Testis (tissue), 2 donors: ENCODE measurements at regions not wholly inside any gene's neighbourhood (a gene's known extent, or its start where the extent isn't known, plus 50 kb on each side); places are given as distances from the start of the nearest gene placed in this dataset.

Experiments
- POLR2A ChIP-seq: fragments of 450-650 bp; IDR thresholded peaks from one replicate; pipeline ENCODE4 v1.6.1; 2017; ENCODE audit warnings: antibody characterized with exemption, mild to moderate bottlenecking, moderate library complexity
- TF ChIP-seq, protein P1 (sequence below), 3 experiments: fragments of 450-650 bp in 2 of 3; fragments of 200-600 bp in 1 of 3; sonication (generic) in 1 of 3; IDR thresholded peaks; one replicate each; pipeline ENCODE4 v1.5.1; 2016 to 2019; ENCODE audit warnings: antibody characterized with exemption in 3 of 3, mild to moderate bottlenecking in 2 of 3, moderate library complexity in 1 of 3

DNA sequence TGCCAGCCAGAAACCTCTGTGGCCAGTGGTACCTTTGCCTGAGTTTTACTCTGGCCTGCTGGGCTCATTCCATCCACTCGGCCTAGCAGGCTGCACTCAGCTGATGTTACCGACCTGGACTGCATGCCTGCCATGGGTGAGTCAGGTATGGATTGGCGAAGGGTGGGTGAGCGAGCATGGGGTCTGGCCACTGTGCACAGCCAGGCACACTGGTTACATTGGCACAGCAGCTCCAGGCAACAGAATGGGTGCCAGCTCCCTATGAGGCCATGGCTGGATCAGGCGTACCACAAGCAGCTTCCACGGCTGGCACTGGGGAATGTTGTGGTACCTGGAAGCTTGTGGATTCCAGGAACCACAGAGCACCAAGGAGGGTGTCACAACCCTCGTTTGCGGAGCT, 685.7 kb downstream of the SLC16A7 start:
- TF ChIP-seq, protein P1, sequence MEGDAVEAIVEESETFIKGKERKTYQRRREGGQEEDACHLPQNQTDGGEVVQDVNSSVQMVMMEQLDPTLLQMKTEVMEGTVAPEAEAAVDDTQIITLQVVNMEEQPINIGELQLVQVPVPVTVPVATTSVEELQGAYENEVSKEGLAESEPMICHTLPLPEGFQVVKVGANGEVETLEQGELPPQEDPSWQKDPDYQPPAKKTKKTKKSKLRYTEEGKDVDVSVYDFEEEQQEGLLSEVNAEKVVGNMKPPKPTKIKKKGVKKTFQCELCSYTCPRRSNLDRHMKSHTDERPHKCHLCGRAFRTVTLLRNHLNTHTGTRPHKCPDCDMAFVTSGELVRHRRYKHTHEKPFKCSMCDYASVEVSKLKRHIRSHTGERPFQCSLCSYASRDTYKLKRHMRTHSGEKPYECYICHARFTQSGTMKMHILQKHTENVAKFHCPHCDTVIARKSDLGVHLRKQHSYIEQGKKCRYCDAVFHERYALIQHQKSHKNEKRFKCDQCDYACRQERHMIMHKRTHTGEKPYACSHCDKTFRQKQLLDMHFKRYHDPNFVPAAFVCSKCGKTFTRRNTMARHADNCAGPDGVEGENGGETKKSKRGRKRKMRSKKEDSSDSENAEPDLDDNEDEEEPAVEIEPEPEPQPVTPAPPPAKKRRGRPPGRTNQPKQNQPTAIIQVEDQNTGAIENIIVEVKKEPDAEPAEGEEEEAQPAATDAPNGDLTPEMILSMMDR (IDR thresholded peaks at IDR 0.05) = no peak
- no peak for TF ChIP-seq POLR2A
